Liver (tissue), 8 donors: ENCODE measurements at regions not wholly inside any gene's neighbourhood (a gene's known extent, or its start where the extent isn't known, plus 50 kb on each side); places are given as distances from the start of the nearest gene placed in this dataset.

ENCODE experiments used
- DNase-seq: peaks from one replicate; pipeline ENCODE4 v3.0.0-alpha.2; 2017; ENCODE audit warnings: low spot score
- H3K27ac ChIP-seq, 2 donors: one replicate each; pipeline ENCODE4 v1.7.0; 2013; ENCODE audit warnings: inconsistent platforms in 2 of 2, low read length in 2 of 2, control low read depth in 1 of 2, low read depth in 1 of 2, mild to moderate bottlenecking in 1 of 2
- H3K27me3 ChIP-seq, 4 donors: one replicate each; pipeline versions ENCODE4 v1.6.1 to v1.7.0; 2013; ENCODE audit warnings: low read length in 3 of 4, inconsistent platforms in 1 of 4, mild to moderate bottlenecking in 1 of 4, moderate library complexity in 1 of 4; ENCODE audit not compliant: control insufficient read depth in 4 of 4, insufficient read depth in 4 of 4
- H3K36me3 ChIP-seq, 4 donors: one replicate each; pipeline versions ENCODE4 v1.6.1 to v1.7.0; 2013; ENCODE audit warnings: low read length in 3 of 4, mild to moderate bottlenecking in 3 of 4, low read depth in 1 of 4, moderate library complexity in 1 of 4; ENCODE audit not compliant: control insufficient read depth in 4 of 4, insufficient read depth in 3 of 4
- H3K4me1 ChIP-seq, 4 donors: one replicate each; pipeline versions ENCODE4 v1.6.1 to v1.7.0; 2013; ENCODE audit warnings: low read length in 3 of 4, mild to moderate bottlenecking in 3 of 4, moderate library complexity in 1 of 4; ENCODE audit not compliant: control insufficient read depth in 4 of 4, insufficient read depth in 4 of 4
- H3K4me3 ChIP-seq, 3 donors: one replicate each; pipeline versions ENCODE4 v1.6.1 to v1.7.0; 2013; ENCODE audit warnings: low read length in 3 of 3, control low read depth in 1 of 3, low read depth in 1 of 3, mild to moderate bottlenecking in 1 of 3
- H3K9ac ChIP-seq, 2 donors: one replicate each; pipeline ENCODE4 v1.7.0; 2013; ENCODE audit warnings: low read length in 2 of 2, mild to moderate bottlenecking in 2 of 2, moderate library complexity in 2 of 2, control low read depth in 1 of 2, low read depth in 1 of 2
- H3K9me3 ChIP-seq, 4 donors: one replicate each; pipeline versions ENCODE4 v1.6.1 to v1.7.0; 2013; ENCODE audit warnings: low read length in 3 of 4; ENCODE audit not compliant: control insufficient read depth in 4 of 4
- ATF3 ChIP-seq: IDR thresholded peaks from 2 replicates; pipeline ENCODE4 v1.6.1; 2016; ENCODE audit warnings: antibody characterized with exemption
- EGR1 ChIP-seq, 2 donors: IDR thresholded peaks; 2 replicates each; pipeline ENCODE4 v1.6.1; 2016 to 2018; ENCODE audit warnings: antibody characterized with exemption in 2 of 2, low read depth in 2 of 2
- FOXA1 ChIP-seq: IDR thresholded peaks from 2 replicates; pipeline ENCODE4 v1.6.1; 2016; ENCODE audit warnings: antibody characterized with exemption
- FOXA2 ChIP-seq: IDR thresholded peaks from 2 replicates; pipeline ENCODE4 v1.6.1; 2016; ENCODE audit warnings: antibody characterized with exemption
- GABPA ChIP-seq, 2 donors: IDR thresholded peaks in 1 of 2; conservative IDR thresholded peaks in 1 of 2; 2 replicates each; pipeline ENCODE4 v1.6.1; 2016; ENCODE audit warnings: antibody characterized with exemption in 2 of 2, mild to moderate bottlenecking in 1 of 2, moderate library complexity in 1 of 2
- HNF4A ChIP-seq, 2 donors: conservative IDR thresholded peaks; 2 replicates each; pipeline ENCODE4 v1.6.1; 2016; ENCODE audit warnings: antibody characterized with exemption in 2 of 2, mild to moderate bottlenecking in 2 of 2
- HNF4G ChIP-seq: IDR thresholded peaks from 2 replicates; pipeline ENCODE4 v1.6.1; 2016; ENCODE audit warnings: antibody characterized with exemption
- JUND ChIP-seq, 2 donors: IDR thresholded peaks; 2 replicates each; pipeline ENCODE4 v1.6.1; 2016; ENCODE audit warnings: antibody characterized with exemption in 2 of 2
- MAX ChIP-seq: IDR thresholded peaks from 2 replicates; pipeline ENCODE4 v1.6.1; 2016; ENCODE audit warnings: antibody characterized with exemption
- NR2F2 ChIP-seq: IDR thresholded peaks from 2 replicates; pipeline ENCODE4 v1.6.1; 2016; ENCODE audit warnings: antibody characterized with exemption
- RAD21 ChIP-seq, 2 donors: IDR thresholded peaks; 2 replicates each; pipeline ENCODE4 v1.6.1; 2016; ENCODE audit warnings: antibody characterized with exemption in 2 of 2, mild to moderate bottlenecking in 2 of 2
- REST ChIP-seq: IDR thresholded peaks from 2 replicates; pipeline ENCODE4 v1.6.1; 2016; ENCODE audit warnings: antibody characterized with exemption, mild to moderate bottlenecking
- RXRA ChIP-seq, 2 donors: IDR thresholded peaks; 2 replicates each; pipeline ENCODE4 v1.6.1; 2017 to 2018; ENCODE audit warnings: antibody characterized with exemption in 2 of 2, mild to moderate bottlenecking in 1 of 2
- SP1 ChIP-seq: IDR thresholded peaks from 2 replicates; pipeline ENCODE4 v1.6.1; 2018; ENCODE audit warnings: antibody characterized with exemption, mild to moderate bottlenecking
- TAF1 ChIP-seq: conservative IDR thresholded peaks from 2 replicates; pipeline ENCODE4 v1.6.1; 2016; ENCODE audit warnings: antibody characterized with exemption, mild to moderate bottlenecking
- YY1 ChIP-seq: IDR thresholded peaks from 2 replicates; pipeline ENCODE4 v1.6.1; 2016; ENCODE audit warnings: antibody characterized with exemption, mild to moderate bottlenecking
- ZBTB33 ChIP-seq: IDR thresholded peaks from 2 replicates; pipeline ENCODE4 v1.6.1; 2016; ENCODE audit warnings: antibody characterized with exemption
- WGBS: extraction: QIAGEN DNeasy Blood & Tissue Kit; methylation state at CpG from one replicate; pipeline ENCODE4 v1.1.7; 2013; 5-methylcytosine and 5-hydroxymethylcytosine counted together
- TF ChIP-seq, protein P1 (sequence below): fragments of 150-350 bp; IDR thresholded peaks from 2 replicates; pipeline ENCODE4 v1.5.1; 2017; ENCODE audit warnings: improper control_type of control experiment, low read depth, low read length; ENCODE audit not compliant: missing input control
- donor health status: healthy.
- donor health status: healthy.
- donor health status: healthy.
- donor health status: healthy.
- donor health status: healthy.

DNA sequence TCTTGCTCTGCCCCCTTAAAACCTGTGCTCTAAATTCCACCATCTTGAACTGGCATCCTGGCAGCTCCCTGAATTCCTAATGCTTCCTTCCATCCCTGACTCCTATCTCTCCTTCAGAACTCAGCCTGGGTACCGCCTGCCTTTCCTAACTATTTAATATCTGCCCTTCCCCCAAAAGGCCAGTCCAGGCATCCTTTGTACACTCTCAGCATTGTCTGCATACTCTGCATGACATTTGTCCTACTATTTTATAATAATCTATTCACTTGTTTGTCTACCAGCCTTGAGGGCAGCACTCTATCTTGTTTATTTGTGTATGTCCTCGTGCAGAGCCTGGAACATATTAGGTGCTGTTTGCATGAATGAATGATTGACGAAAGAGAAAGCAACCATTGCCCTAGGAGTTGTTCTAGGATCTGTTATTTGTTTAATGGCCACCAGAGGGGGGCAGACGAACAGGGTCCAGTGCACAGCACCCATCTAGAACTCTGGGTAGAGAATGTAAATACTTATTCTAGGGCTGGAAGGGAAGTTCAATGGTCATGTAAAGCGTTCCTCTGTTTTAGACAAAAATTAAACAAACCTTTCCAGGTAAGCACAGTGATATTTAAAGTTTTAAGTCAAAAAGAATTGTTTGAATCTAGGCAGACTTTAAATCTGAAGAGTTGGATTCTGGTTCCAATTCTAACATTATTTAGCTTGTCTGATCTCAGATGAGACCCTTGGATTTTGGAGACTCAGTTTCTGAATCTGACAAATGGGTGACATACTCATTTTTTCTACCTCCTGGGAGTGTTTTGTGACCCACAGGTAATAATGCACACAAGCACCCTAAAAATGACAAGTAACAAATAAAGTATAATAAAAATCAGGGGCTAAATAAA lies 125.8 kb upstream of the GALNT15 start:
- no peak for DNase-seq
- Histone ChIP-seq H3K27me3 (no peaks in the 10 kb centered on the region), H3K9me3 (no peaks in the 10 kb centered on the region), H3K9ac (peak overlapping the region; percentile 24 to 42), H3K4me1 (peaks cover 0 to 4% (median 0%) of the 10 kb centered on the region in 4 donors), H3K4me3 (peak overlapping the region in 1 of 3 donors; percentile 13), H3K27ac (no peak overlapping the region), H3K36me3 (no peaks in the 10 kb centered on the region)
- 11% methylated on average over 5 of the region's 5 CpGs for WGBS
- TF ChIP-seq MAX (no peak), ZBTB33 (no peak), YY1 (peak; percentile 71), FOXA1 (no peak), GABPA (IDR thresholded peaks at IDR 0.05 in 1 of 2, conservative IDR thresholded peaks at IDR 0.05 in 1 of 2) (no peak), RXRA (IDR thresholded peaks at IDR 0.05) (peak in 1 of 2 donors; percentile 19), TAF1 (no peak), JUND (IDR thresholded peaks at IDR 0.05) (no peak), ATF3 (no peak), HNF4A (conservative IDR thresholded peaks at IDR 0.05) (peak; percentile 45 to 61), RAD21 (IDR thresholded peaks at IDR 0.05) (peak; percentile 99 to 100), REST (peak; percentile 12), FOXA2 (peak; percentile 50), HNF4G (no peak), EGR1 (IDR thresholded peaks at IDR 0.05; ENCODE audit: low read depth in 2 of 2) (no peak), NR2F2 (peak; percentile 4), SP1 (peak; percentile 23)
- TF ChIP-seq, protein P1, sequence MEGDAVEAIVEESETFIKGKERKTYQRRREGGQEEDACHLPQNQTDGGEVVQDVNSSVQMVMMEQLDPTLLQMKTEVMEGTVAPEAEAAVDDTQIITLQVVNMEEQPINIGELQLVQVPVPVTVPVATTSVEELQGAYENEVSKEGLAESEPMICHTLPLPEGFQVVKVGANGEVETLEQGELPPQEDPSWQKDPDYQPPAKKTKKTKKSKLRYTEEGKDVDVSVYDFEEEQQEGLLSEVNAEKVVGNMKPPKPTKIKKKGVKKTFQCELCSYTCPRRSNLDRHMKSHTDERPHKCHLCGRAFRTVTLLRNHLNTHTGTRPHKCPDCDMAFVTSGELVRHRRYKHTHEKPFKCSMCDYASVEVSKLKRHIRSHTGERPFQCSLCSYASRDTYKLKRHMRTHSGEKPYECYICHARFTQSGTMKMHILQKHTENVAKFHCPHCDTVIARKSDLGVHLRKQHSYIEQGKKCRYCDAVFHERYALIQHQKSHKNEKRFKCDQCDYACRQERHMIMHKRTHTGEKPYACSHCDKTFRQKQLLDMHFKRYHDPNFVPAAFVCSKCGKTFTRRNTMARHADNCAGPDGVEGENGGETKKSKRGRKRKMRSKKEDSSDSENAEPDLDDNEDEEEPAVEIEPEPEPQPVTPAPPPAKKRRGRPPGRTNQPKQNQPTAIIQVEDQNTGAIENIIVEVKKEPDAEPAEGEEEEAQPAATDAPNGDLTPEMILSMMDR: peak; percentile 77
